ENCODE measurements at regions not wholly inside any gene's neighbourhood (a gene's known extent, or its start where the extent isn't known, plus 50 kb on each side); places are given as distances from the start of the nearest gene placed in this dataset.

DNA sequence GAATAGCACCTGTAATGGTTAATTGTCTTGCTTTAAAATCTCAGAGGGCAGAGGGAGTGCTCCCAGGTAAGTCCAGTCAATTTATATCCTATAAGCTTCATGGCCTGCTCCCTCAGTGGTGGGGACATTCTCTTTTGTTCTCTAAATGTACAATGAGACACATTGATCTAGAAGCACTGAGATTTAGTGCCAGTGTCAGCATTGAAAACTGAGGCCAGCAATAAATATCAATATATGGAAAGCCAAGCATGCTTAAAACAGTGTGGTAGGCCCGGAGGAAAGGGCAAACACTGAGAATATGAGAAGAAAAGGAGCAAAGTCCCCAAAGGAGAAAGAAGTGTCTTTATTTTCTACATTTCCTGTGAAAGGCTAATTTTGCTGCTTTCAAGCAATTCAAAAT is 68.4 kb upstream of the CCN2 start:
- Histone ChIP-seq H3K27me3 (ENCODE audit: control insufficient read depth, insufficient read depth, low read length) (no peaks in the 10 kb centered on the region), H3K4me3 (ENCODE audit: low read depth, low read length) (no peak overlapping the region), H3K4me1 (ENCODE audit: control insufficient read depth, insufficient read depth, low read length, poor library complexity, severe bottlenecking) (no peaks in the 10 kb centered on the region), H3K9me3 (ENCODE audit: control insufficient read depth in 2 of 2, low read length in 2 of 2) (no peaks in the 10 kb centered on the region), H3K36me3 (ENCODE audit: control insufficient read depth, insufficient read depth, low read length) (no peaks in the 10 kb centered on the region), H3K27ac (ENCODE audit: insufficient read depth, low read length, poor library complexity, severe bottlenecking) (no peak overlapping the region)
- Mint-ChIP-seq H3K36me3 (no peaks in the 10 kb centered on the region), H3K27ac (no peak overlapping the region), H3K9me3 (peaks cover 0 to 2% (median 0%) of the 10 kb centered on the region in 7 donors), H3K4me3 (no peak overlapping the region), H3K4me1 (no peaks in the 10 kb centered on the region), H3K27me3 (no peaks in the 10 kb centered on the region)
- DNase-seq (no peak), ATAC-seq (ENCODE audit: low read depth in 2 of 2) (no peak)

DNA sequence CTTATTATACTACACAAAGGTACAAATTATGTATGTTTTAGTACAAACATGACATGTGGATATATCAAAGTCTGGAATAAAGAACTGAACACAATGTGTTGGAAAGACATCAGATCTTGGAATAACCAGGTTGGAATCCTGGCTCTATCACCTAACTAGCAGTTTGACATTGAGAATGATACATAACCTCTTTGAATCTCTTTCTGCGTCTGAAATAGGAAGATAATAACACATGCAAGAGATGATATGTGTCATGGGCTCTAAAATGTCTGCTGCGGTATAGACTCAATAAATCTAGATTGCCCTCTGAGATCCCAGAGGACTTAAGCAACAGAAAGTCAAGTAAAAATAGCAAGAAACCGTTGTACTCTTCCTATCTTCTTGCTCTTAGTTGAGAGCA is 66.8 kb upstream of the CCN2 start:
- H3K9me3 ChIP-seq (ENCODE audit: control insufficient read depth in 2 of 2, low read length in 2 of 2) = no peaks in the 10 kb centered on the region
- Mint-ChIP-seq H3K27me3 (no peaks in the 10 kb centered on the region), H3K4me3 (no peak overlapping the region), H3K36me3 (no peaks in the 10 kb centered on the region), H3K4me1 (no peaks in the 10 kb centered on the region), H3K9me3 (peaks cover 0 to 2% (median 0%) of the 10 kb centered on the region in 7 donors), H3K27ac (no peak overlapping the region)
- H3K4me1 ChIP-seq (ENCODE audit: control insufficient read depth, insufficient read depth, low read length, poor library complexity, severe bottlenecking) = no peaks in the 10 kb centered on the region
- no peak overlapping the region for H3K27ac ChIP-seq (ENCODE audit: insufficient read depth, low read length, poor library complexity, severe bottlenecking)
- H3K4me3 ChIP-seq (ENCODE audit: low read depth, low read length) = no peak overlapping the region
- DNase-seq = no peak
- no peaks in the 10 kb centered on the region for H3K27me3 ChIP-seq (ENCODE audit: control insufficient read depth, insufficient read depth, low read length)
- no peaks in the 10 kb centered on the region for H3K36me3 ChIP-seq (ENCODE audit: control insufficient read depth, insufficient read depth, low read length)
- no peak for ATAC-seq (ENCODE audit: low read depth in 2 of 2)

DNA sequence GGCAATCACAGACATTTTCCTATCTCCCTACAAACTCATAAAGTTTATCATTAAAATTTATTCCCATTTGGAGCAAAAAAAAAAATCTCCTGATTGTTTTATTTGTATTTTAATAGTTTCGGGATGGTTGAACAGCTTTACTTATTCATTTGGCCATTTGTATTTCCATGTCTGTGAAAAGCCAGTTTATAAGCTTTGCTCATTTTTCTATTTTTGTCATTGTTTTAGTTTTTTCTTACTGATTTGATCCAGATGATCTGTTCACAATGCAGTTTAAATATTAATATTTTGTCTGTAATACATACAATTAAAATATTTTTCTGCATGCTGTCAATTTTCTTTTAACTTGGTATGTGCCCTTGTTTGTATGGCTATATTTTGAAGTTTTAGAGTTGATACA is 65.2 kb upstream of the CCN2 start:
- Mint-ChIP-seq H3K4me3 (no peak overlapping the region), H3K27me3 (no peaks in the 10 kb centered on the region), H3K27ac (no peak overlapping the region), H3K9me3 (peaks cover 0 to 2% (median 0%) of the 10 kb centered on the region in 7 donors), H3K4me1 (no peaks in the 10 kb centered on the region), H3K36me3 (no peaks in the 10 kb centered on the region)
- Histone ChIP-seq H3K4me1 (ENCODE audit: control insufficient read depth, insufficient read depth, low read length, poor library complexity, severe bottlenecking) (no peaks in the 10 kb centered on the region), H3K36me3 (ENCODE audit: control insufficient read depth, insufficient read depth, low read length) (no peaks in the 10 kb centered on the region), H3K27me3 (ENCODE audit: control insufficient read depth, insufficient read depth, low read length) (no peaks in the 10 kb centered on the region), H3K27ac (ENCODE audit: insufficient read depth, low read length, poor library complexity, severe bottlenecking) (no peak overlapping the region), H3K4me3 (ENCODE audit: low read depth, low read length) (no peak overlapping the region), H3K9me3 (ENCODE audit: control insufficient read depth in 2 of 2, low read length in 2 of 2) (no peaks in the 10 kb centered on the region)
- DNase-seq (no peak), ATAC-seq (ENCODE audit: low read depth in 2 of 2) (no peak)

DNA sequence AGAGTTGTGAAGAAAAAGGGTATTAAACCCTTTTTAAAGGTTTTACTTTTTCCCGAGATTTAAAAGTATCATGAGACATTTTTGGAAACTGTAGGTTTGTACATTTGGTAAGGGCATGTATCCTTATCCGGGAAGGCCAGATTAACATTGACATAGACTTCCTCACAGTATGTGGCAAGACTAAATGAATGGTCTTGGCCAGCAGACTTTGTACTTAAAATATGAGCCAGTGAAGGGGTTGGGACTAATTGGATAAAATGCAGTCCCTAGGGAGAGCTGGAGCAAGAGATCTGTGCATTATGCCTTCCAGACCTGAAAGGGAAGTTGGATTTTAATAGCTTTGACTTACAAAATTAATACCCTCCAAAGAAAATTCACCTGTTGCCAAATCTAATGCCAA is 60.4 kb upstream of the CCN2 start:
- ATAC-seq (ENCODE audit: low read depth in 2 of 2) (no peak), DNase-seq (no peak)
- Histone ChIP-seq H3K27me3 (ENCODE audit: control insufficient read depth, insufficient read depth, low read length) (no peaks in the 10 kb centered on the region), H3K4me3 (ENCODE audit: low read depth, low read length) (no peak overlapping the region), H3K9me3 (ENCODE audit: control insufficient read depth in 2 of 2, low read length in 2 of 2) (no peaks in the 10 kb centered on the region), H3K36me3 (ENCODE audit: control insufficient read depth, insufficient read depth, low read length) (no peaks in the 10 kb centered on the region), H3K27ac (ENCODE audit: insufficient read depth, low read length, poor library complexity, severe bottlenecking) (no peak overlapping the region), H3K4me1 (ENCODE audit: control insufficient read depth, insufficient read depth, low read length, poor library complexity, severe bottlenecking) (no peaks in the 10 kb centered on the region)
- H3K4me1 Mint-ChIP-seq = no peaks in the 10 kb centered on the region
- no peak overlapping the region for H3K4me3 Mint-ChIP-seq
- H3K36me3 Mint-ChIP-seq = no peaks in the 10 kb centered on the region
- no peak overlapping the region for H3K27ac Mint-ChIP-seq
- no peaks in the 10 kb centered on the region for H3K9me3 Mint-ChIP-seq
- H3K27me3 Mint-ChIP-seq = no peaks in the 10 kb centered on the region

DNA sequence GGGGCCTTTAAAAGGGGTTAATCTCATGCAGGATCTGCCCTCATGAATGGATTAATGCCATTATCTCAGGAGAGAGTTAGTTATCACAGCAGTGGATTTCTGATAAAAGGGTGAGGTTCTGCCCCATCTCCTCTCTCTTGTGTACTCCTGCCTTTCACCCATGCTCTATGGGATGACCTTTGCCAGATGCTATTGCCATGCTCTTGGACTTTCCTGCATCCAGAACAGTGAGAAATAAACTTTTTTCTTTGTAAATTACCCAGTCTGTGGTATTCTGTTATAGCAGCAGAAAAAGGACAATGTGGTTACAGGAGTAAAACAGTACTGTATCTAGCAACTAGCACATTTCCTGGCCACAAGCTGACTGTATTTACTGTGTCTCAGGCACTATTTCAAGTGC is 58.0 kb upstream of the CCN2 start:
- Histone ChIP-seq H3K4me1 (ENCODE audit: control insufficient read depth, insufficient read depth, low read length, poor library complexity, severe bottlenecking) (no peaks in the 10 kb centered on the region), H3K27me3 (ENCODE audit: control insufficient read depth, insufficient read depth, low read length) (no peaks in the 10 kb centered on the region), H3K9me3 (ENCODE audit: control insufficient read depth in 2 of 2, low read length in 2 of 2) (no peaks in the 10 kb centered on the region), H3K36me3 (ENCODE audit: control insufficient read depth, insufficient read depth, low read length) (no peaks in the 10 kb centered on the region), H3K4me3 (ENCODE audit: low read depth, low read length) (no peak overlapping the region), H3K27ac (ENCODE audit: insufficient read depth, low read length, poor library complexity, severe bottlenecking) (no peak overlapping the region)
- DNase-seq (no peak), ATAC-seq (ENCODE audit: low read depth in 2 of 2) (no peak)
- Mint-ChIP-seq H3K4me3 (no peak overlapping the region), H3K27ac (no peak overlapping the region), H3K9me3 (peaks cover 0 to 8% (median 0%) of the 10 kb centered on the region in 7 donors), H3K36me3 (no peaks in the 10 kb centered on the region), H3K27me3 (no peaks in the 10 kb centered on the region), H3K4me1 (no peaks in the 10 kb centered on the region)

DNA sequence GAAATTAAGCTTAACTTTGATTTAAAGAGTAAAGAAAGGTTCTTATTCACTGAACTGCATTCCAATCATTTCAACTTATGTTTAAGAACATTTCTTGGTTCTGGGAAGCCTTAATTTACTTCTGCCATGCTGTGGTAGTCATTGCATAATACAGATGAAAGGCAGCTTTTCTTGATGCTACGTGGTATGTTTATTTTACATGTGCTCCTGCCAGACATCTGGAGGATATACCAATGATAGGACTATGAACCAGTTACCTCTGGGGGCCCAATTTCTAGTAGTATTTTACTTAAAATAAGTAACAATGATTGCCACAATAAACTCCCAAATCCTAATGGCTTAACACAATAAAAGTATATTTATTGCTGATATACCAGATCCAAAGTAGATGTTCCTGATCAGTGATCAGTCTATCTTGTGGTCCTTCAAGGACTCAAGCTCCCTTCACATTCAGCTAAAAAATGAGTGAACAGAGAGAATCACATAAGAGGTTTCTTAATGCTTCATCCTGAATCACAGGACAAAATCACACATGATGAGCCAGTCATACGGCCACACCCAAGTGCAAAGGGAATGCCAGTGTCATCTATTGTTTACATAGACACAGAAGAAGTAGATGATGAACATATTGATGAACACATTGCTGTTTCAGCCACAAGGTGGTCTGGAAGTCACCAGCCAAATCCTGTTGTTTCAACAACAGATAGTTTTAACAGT is 56.5 kb upstream of the CCN2 start:
- H3K9me3 Mint-ChIP-seq = peaks cover 0 to 8% (median 5%) of the 10 kb centered on the region in 7 donors
- no peaks in the 10 kb centered on the region for H3K36me3 ChIP-seq (ENCODE audit: control insufficient read depth, insufficient read depth, low read length)
- H3K4me1 ChIP-seq (ENCODE audit: control insufficient read depth, insufficient read depth, low read length, poor library complexity, severe bottlenecking) = no peaks in the 10 kb centered on the region
- DNase-seq = no peak
- no peak for ATAC-seq (ENCODE audit: low read depth in 2 of 2)
- no peaks in the 10 kb centered on the region for H3K27me3 ChIP-seq (ENCODE audit: control insufficient read depth, insufficient read depth, low read length)
- H3K27ac ChIP-seq (ENCODE audit: insufficient read depth, low read length, poor library complexity, severe bottlenecking) = no peak overlapping the region
- H3K4me3 ChIP-seq (ENCODE audit: low read depth, low read length) = no peak overlapping the region
- H3K4me1 Mint-ChIP-seq = no peaks in the 10 kb centered on the region
- no peak overlapping the region for H3K27ac Mint-ChIP-seq
- no peaks in the 10 kb centered on the region for H3K27me3 Mint-ChIP-seq
- no peak overlapping the region for H3K4me3 Mint-ChIP-seq
- no peaks in the 10 kb centered on the region for H3K36me3 Mint-ChIP-seq
- H3K9me3 ChIP-seq (ENCODE audit: control insufficient read depth in 2 of 2, low read length in 2 of 2) = no peaks in the 10 kb centered on the region

DNA sequence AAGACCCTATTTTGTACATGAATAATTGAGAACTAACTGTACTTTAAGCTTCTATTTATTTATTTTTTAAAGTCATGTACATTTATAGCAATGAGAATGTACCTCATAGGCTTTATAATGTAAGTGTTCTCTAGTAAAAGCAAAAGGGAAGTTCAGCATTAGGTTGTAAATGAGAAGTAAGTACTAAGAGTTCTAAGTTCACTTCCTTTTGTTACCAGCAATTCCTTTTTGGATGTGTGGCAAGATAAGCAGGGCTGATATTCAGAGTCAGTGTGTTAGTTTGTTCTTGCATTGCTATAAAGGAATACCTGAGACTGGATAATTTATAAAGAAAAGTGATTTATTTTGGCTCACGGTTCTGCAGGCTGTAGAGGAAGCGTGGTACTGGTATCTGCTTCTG is 54.0 kb upstream of the CCN2 start:
- ATAC-seq (ENCODE audit: low read depth in 2 of 2) = no peak
- Histone ChIP-seq H3K27me3 (ENCODE audit: control insufficient read depth, insufficient read depth, low read length) (no peaks in the 10 kb centered on the region), H3K27ac (ENCODE audit: insufficient read depth, low read length, poor library complexity, severe bottlenecking) (no peak overlapping the region), H3K4me1 (ENCODE audit: control insufficient read depth, insufficient read depth, low read length, poor library complexity, severe bottlenecking) (no peaks in the 10 kb centered on the region), H3K36me3 (ENCODE audit: control insufficient read depth, insufficient read depth, low read length) (no peaks in the 10 kb centered on the region), H3K4me3 (ENCODE audit: low read depth, low read length) (no peak overlapping the region), H3K9me3 (ENCODE audit: control insufficient read depth in 2 of 2, low read length in 2 of 2) (no peaks in the 10 kb centered on the region)
- Mint-ChIP-seq H3K27ac (no peak overlapping the region), H3K4me3 (no peak overlapping the region), H3K36me3 (no peaks in the 10 kb centered on the region), H3K4me1 (no peaks in the 10 kb centered on the region), H3K9me3 (peaks cover 0 to 8% (median 5%) of the 10 kb centered on the region in 7 donors), H3K27me3 (no peaks in the 10 kb centered on the region)
- no peak for DNase-seq

GRCh38 chr6:132004668-132005067 is 53.5 kb upstream of the CCN2 start:
- H3K4me3 Mint-ChIP-seq = no peak overlapping the region
- H3K4me1 Mint-ChIP-seq = no peaks in the 10 kb centered on the region
- peaks cover 0 to 8% (median 5%) of the 10 kb centered on the region in 7 donors for H3K9me3 Mint-ChIP-seq
- no peak overlapping the region for H3K27ac Mint-ChIP-seq
- no peak for ATAC-seq (ENCODE audit: low read depth in 2 of 2)
- H3K27ac ChIP-seq (ENCODE audit: insufficient read depth, low read length, poor library complexity, severe bottlenecking) = no peak overlapping the region
- H3K4me1 ChIP-seq (ENCODE audit: control insufficient read depth, insufficient read depth, low read length, poor library complexity, severe bottlenecking) = no peaks in the 10 kb centered on the region
- H3K4me3 ChIP-seq (ENCODE audit: low read depth, low read length) = no peak overlapping the region
- H3K36me3 ChIP-seq (ENCODE audit: control insufficient read depth, insufficient read depth, low read length) = no peaks in the 10 kb centered on the region
- no peaks in the 10 kb centered on the region for H3K27me3 Mint-ChIP-seq
- H3K9me3 ChIP-seq (ENCODE audit: control insufficient read depth in 2 of 2, low read length in 2 of 2) = no peaks in the 10 kb centered on the region
- DNase-seq = no peak
- no peaks in the 10 kb centered on the region for H3K36me3 Mint-ChIP-seq
- H3K27me3 ChIP-seq (ENCODE audit: control insufficient read depth, insufficient read depth, low read length) = no peaks in the 10 kb centered on the region
